Mesothelial cell of epicardium (in vitro differentiated cells): ENCODE measurements at regions not wholly inside any gene's neighbourhood (a gene's known extent, or its start where the extent isn't known, plus 50 kb on each side); places are given as distances from the start of the nearest gene placed in this dataset.

Experiments
- DNase-seq, 2 experiments: peaks; one replicate each; pipeline ENCODE4 v3.0.0; 2021; ENCODE audit warnings: low spot score in 2 of 2; ENCODE audit not compliant: unreplicated experiment in 2 of 2
- H3K27ac Mint-ChIP-seq: 2 replicates; pipeline ENCODE4 v1.8.0; 2021; ENCODE audit warnings: mixed read lengths
- H3K27me3 Mint-ChIP-seq: 2 replicates; pipeline ENCODE4 v1.8.0; 2021; ENCODE audit warnings: low read depth, mixed read lengths
- H3K36me3 Mint-ChIP-seq: 2 replicates; pipeline ENCODE4 v1.8.0; 2021; ENCODE audit warnings: mixed read lengths
- H3K4me1 Mint-ChIP-seq: 2 replicates; pipeline ENCODE4 v1.8.0; 2021; ENCODE audit warnings: mixed read lengths
- H3K4me3 Mint-ChIP-seq: 2 replicates; pipeline ENCODE4 v1.8.0; 2021; ENCODE audit warnings: mild to moderate bottlenecking, moderate library complexity, mixed read lengths
- H3K9me3 Mint-ChIP-seq: 2 replicates; pipeline ENCODE4 v1.8.0; 2021; ENCODE audit warnings: mixed read lengths
- TF ChIP-seq, protein P1 (sequence below): fragments of 200-600 bp; sonication (generic); IDR thresholded peaks from one replicate; pipeline ENCODE4 v1.5.0; 2021; ENCODE audit warnings: antibody characterized with exemption; ENCODE audit not compliant: unreplicated experiment

DNA sequence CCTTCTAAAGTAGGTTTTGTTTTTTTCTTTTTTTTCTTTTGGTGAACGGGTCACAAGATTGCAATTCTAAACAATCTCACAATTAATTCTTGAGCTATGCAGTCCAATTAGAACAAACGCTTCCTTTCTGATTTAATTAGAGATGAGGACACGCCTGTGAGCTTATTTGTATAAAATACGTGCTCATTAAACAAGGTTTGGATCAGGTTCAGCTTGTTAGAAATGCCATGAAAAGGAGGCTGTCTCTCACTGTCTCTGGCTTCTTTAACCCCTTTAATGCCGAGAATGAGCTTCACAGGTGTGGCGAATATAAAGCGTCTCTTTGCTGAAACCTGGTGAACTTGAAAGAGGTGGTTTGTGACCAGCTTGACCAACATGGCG lies 191.8 kb downstream of the GAS1 start:
- Mint-ChIP-seq H3K27me3 (no peaks in the 10 kb centered on the region), H3K4me1 (peaks cover 19% of the 10 kb centered on the region), H3K9me3 (no peaks in the 10 kb centered on the region), H3K36me3 (no peaks in the 10 kb centered on the region), H3K4me3 (no peak overlapping the region), H3K27ac (no peak overlapping the region)
- TF ChIP-seq, protein P1, sequence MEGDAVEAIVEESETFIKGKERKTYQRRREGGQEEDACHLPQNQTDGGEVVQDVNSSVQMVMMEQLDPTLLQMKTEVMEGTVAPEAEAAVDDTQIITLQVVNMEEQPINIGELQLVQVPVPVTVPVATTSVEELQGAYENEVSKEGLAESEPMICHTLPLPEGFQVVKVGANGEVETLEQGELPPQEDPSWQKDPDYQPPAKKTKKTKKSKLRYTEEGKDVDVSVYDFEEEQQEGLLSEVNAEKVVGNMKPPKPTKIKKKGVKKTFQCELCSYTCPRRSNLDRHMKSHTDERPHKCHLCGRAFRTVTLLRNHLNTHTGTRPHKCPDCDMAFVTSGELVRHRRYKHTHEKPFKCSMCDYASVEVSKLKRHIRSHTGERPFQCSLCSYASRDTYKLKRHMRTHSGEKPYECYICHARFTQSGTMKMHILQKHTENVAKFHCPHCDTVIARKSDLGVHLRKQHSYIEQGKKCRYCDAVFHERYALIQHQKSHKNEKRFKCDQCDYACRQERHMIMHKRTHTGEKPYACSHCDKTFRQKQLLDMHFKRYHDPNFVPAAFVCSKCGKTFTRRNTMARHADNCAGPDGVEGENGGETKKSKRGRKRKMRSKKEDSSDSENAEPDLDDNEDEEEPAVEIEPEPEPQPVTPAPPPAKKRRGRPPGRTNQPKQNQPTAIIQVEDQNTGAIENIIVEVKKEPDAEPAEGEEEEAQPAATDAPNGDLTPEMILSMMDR: no peak
- DNase-seq: no peak

DNA sequence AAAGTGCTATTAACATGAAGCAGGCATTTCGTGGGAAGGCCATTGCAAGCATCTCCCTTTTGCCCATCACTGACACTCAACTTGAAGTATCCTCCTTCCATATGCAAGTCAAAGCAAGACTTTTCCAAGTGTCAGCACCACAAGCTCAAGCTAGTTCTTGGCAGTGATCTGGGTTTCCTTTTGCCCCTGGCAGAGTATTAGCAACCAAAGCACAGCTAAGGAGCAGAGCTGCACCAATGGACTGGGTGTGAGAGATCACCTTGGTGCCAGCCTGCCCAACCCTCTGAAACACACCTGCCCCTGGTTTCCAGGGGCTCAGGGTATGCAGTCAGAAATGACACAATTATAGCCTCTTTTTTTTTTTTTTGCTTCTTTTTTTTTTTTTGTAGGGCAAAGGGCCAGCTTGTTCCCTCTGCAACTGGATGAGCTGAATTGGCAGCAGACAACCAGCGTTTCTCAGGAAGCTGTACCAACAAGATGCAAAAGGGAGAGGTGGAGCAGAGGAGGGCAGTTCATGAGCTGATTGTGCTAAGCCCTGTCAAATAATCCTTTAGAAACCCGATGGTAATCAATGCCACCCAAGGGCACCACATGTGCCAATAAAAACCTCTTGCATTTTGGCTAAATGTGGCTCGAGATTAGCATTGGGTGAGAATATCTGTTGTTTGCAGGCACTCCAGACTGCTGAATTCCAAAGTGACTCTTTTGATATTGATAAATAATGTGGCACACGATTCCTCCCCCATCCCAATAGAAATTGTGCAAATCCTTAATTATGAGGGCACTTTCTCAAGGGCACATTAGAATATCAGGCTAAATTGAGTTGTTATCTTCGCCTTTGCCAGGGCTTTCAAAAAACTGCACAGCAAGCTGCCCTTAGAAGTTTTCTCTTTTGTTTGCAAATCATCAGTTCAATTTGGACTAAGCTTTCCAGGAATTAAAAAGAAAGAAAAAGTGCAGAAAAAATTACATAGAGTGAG lies 192.4 kb downstream of the GAS1 start:
- Mint-ChIP-seq H3K27ac (no peak overlapping the region), H3K4me3 (no peak overlapping the region), H3K4me1 (peaks cover 25% of the 10 kb centered on the region), H3K9me3 (no peaks in the 10 kb centered on the region), H3K27me3 (no peaks in the 10 kb centered on the region), H3K36me3 (no peaks in the 10 kb centered on the region)
- TF ChIP-seq, protein P1: no peak
- DNase-seq: no peak

DNA sequence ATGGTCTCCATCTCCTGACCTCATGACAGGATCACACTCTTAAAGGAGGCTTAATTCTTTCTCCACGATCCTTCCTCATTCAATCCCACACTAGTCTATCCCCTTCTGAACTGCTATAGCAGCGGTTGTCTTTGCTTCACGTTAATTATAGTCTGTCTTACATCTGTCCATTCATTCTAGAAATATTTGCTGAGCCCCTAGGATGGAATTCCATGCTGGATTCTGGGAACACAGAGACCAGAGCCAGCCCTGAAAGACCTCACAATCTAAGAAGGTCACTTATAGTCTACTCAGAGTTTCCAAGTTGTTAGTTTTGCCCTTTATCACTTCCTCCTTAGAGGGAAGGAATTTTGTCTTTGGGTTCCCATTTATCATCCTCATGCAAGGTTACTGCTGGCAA lies 193.5 kb downstream of the GAS1 start:
- Mint-ChIP-seq H3K36me3 (no peaks in the 10 kb centered on the region), H3K4me3 (no peak overlapping the region), H3K27me3 (no peaks in the 10 kb centered on the region), H3K9me3 (no peaks in the 10 kb centered on the region), H3K4me1 (peaks cover 34% of the 10 kb centered on the region), H3K27ac (no peak overlapping the region)
- no peak for DNase-seq
- TF ChIP-seq, protein P1: no peak

DNA sequence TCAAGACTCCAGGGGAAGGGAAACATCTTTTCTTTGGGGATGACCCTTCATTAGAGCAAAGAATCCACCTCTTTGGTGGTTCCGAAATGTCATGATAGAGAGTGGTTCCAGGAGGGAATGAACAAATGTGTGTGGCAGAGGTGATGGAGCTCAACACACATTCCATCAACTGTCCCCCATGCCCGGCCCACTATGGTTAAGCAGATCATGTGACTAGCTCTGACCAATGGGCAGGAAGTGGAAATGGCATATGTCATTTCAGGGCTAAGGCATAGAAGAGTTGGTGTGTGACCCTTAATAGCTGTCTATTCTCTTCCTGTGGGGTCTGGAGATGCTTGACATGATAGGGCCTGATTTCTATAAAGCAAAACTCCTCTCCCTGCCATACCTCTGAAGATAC lies 194.6 kb downstream of the GAS1 start:
- H3K36me3 Mint-ChIP-seq: no peaks in the 10 kb centered on the region
- no peak for DNase-seq
- H3K4me1 Mint-ChIP-seq: peaks cover 45% of the 10 kb centered on the region
- TF ChIP-seq, protein P1: no peak
- H3K27ac Mint-ChIP-seq: no peak overlapping the region
- no peak overlapping the region for H3K4me3 Mint-ChIP-seq
- H3K27me3 Mint-ChIP-seq: no peaks in the 10 kb centered on the region
- H3K9me3 Mint-ChIP-seq: no peaks in the 10 kb centered on the region

DNA sequence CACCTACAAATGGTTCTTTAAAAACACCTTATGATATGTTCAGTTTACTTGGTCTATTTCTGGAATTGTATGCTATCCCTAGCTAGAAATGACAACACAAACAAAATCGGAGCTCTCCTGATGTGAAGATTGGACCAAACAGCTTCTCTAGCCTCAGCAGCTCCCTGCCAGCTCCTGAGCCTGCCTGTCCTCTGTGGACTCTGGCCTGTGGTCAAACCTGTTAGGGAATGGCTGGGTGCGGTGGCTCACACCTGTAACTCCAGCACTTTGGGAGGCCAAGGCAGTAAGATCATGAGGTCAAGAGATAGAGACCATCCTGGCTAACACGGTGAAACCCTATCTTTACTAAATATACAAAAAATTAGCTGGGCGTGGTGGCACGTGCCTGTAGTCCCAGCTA lies 195.3 kb downstream of the GAS1 start:
- Mint-ChIP-seq H3K27ac (no peak overlapping the region), H3K36me3 (no peaks in the 10 kb centered on the region), H3K9me3 (no peaks in the 10 kb centered on the region), H3K4me3 (no peak overlapping the region), H3K4me1 (peaks cover 52% of the 10 kb centered on the region), H3K27me3 (no peaks in the 10 kb centered on the region)
- no peak for DNase-seq
- TF ChIP-seq, protein P1: no peak
